HG03159 (cell line): ENCODE measurements at regions not wholly inside any gene's neighbourhood (a gene's known extent, or its start where the extent isn't known, plus 50 kb on each side); places are given as distances from the start of the nearest gene placed in this dataset.

ENCODE experiments used
- ATAC-seq: cut with Tn5 transposase; IDR thresholded peaks from one replicate; pipeline ENCODE4 v1.9.1; 2021; ENCODE audit warnings: mild to moderate bottlenecking, moderate library complexity; ENCODE audit not compliant: unreplicated experiment

DNA sequence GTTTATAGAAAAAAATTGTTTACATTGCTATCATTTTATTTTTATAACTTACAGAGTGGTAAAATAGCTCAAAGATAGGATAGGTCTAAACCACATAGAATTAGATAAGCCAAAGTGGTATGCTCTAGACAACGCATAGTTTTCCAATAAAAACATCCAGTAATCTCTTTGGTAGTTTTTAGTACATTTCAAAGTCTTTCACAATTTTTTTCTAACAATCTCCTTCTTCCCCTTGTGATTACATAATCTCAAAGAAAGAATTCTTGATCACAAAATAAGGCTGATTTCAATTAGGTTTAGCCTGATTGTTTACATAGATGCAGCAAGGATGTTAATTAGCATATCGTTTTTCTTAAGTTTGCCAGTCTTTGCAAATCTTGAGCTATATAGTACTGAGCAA lies 460.0 kb downstream of the FUT8 start:
- no peak for ATAC-seq

DNA sequence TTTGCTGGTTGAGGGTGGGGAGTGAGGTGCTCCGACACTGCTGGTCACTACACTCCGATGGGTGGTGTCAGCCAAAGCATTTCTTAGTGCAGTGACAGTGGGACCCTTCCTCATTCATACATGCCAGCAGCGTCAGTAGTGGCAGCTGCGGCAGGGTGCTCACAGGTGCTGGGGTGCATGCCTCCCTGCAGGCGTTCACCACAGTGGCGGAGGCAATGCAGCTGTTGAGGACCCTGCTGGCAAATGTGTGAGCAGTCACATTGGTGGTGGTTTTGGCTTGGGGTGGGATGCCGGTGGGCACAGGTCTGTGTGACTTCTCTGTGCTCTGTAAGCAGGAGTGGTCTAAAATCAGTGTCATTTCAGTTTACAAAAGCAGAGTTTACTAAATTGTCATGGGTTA lies 464.6 kb downstream of the FUT8 start:
- ATAC-seq, result no peak

DNA sequence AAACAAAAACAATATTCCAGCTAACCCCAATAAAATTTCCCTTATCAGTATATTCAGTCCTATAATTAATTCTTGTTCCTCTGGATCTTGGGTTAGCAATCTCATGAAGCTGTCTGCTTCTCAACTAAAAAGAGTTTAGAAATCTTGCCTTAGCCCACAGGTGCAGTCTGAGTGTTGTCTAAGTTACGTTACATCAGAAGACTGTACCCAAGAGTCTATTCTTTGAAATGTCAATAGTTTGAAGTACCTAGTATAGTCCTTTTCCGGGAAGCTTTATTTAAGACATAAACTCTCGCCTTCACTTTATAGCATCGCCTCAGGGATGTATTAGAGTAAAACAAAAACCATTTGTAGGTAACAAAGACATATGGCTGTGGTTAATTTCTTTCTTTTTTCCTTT lies 465.1 kb downstream of the FUT8 start:
- no peak for ATAC-seq

DNA sequence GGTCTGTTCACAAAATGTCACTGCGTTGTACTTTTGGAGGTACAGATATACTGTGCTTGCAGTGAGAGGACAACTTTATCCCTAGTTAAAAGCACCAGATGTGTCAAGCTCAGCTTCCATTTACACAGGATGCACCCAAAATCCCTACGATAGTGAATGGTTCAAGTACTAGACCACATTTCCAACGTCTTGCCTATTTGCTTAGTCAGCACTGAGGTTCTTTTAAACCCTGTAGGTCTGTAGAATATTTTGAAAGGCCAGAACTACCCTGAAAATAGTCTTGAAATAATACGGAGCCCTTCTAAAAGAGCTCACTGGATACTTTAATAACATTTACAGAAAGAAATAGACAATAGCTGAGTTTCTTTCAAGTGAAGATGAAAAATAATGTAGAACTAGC lies 466.1 kb downstream of the FUT8 start:
- ATAC-seq, result no peak

DNA sequence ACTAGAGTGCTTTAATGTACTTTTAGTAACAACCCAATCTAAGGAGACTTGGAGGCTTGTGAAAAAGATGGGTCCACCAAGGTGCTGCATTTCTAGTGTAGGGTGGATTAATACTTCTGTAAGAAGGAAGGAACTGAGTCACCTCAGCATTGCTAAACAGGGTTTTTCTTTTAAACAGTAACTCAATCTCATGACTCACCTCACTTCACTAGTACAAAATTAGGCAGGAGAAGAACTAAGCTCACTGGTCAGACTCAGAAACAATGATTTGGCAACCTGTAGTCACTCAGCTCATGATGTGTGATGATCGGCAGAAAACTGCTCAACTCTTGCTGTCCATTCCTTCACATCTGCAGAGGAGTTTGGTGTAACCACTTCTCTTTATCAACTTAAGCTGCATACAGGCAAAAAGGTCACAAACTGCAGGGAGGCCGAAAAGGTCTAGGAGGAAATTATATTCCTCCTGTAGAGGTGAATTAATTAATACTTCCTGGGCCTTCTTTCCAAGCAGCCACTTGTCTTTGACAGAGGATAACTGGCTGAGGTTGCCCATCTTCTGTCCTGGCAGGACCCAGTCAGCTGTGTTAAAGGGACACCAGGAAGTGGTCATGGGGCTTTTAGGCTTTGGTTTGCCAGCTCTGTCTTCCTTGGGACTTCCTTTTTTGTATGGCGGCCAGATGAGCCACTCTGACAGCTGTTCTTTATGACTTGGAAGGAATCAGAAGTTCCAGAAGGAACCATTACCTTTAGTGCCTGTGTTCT lies 466.9 kb downstream of the FUT8 start:
- no peak for ATAC-seq

DNA sequence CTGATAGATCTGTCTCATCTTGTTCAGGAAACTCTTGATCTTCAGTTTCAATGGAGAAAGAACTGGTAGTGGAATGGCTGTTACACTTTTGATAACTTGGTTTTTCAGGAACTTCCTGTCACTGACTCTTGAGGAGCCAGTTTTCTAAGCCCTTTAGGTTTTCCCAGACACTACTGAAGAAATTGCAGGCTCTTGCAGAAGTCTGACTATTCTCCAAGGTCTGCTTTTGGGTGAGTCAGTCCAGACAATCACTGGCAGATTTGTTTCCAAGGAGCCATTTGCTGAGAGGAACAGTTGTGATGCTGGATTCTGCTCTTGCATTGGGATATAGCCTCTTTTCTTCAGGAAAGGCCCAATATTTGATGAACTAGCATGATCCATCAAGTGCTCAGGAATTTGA lies 468.0 kb downstream of the FUT8 start:
- ATAC-seq, result no peak

DNA sequence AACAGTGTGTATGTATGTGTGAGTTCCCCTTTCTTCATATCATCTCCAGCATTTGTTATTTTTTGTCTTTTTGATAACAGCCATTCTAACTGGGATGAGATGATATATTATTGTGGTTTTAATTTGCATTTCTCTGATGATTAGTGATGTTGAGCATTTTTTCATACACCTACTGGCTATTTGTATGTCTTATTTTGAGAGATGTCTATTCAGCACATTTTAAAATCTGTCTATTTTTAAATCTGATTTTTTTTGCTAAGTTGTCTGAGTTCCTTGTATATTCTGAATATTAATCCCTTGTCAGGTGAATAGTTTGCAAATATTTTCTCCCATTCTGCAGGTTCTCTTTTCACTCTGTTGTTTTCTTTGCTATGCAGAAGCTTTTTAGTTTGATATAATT lies 469.1 kb downstream of the FUT8 start:
- no peak for ATAC-seq

DNA sequence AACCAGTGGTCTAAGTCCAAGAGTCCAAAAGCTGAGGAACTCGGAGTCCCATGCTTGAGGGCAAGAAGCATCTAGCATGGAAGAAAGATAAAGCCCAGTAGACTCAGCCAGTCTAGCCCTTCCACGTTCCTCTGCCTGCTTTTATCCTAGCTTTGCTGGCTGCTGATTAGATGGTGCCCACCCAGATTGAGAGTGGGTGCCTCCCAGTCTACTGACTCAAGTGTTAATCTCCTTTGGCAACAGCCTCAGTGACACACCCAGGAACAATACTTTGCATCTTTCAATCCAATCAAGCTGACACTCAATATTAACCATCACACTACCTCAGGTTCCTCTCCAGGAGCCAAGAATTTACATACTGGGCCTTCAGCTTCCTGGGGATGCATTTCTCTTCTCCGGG lies 476.1 kb downstream of the FUT8 start:
- ATAC-seq, result no peak

DNA sequence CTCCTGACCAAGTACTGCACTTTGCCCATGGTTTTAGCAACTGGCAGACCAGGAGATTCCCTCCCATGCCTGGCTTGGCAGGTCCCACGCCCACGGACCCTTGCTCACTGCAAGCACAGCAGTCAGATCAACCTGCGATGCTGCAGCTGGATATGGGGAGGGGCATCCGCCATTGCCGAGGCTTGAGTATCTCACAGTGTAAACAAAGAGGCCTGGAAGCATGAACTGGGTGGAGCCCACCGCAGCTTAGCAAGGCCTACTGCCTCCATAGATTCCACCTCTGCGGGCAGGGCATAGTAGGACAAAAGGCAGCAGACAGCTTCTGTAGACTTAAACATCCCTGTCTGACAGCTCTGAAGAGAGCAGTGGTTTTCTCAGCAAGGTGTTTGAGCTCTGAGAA lies 479.8 kb downstream of the FUT8 start:
- no peak for ATAC-seq

DNA sequence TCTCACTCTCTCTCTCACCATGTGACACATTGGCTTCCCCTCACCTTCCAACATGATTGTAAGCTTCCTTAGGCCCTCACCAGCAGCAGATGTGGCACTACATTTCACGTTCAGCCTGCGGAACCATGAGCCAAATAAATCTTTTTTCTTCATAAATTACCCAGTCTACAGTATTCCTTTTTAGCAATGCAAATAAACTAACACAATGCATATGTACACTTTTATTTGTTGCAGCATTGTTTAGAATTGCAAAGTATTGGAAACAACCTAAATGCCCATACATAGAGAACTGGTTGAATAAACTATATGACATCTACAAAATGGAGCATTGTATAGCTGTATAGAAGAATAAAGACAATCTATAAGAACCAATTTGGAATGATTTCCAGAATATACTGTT lies 487.6 kb downstream of the FUT8 start:
- ATAC-seq, result no peak

DNA sequence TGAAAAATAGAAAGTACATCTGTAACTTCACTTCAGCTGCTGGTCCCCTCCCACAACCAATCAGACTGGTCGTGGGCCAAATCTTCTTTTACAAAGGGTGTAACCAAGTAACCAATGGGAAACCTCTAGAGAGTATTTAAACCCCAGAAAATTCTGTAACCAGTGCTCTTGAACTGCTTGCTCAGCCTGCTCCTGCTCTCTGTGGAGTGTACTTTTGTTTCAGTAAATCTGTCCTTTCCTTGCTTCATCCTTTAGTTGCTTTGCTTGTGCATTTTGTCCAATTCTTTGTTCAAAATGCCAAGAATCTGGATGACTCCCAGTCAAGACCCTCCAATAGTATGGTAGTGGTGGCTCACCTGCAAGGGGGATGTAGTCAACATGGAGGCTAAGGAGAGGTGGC lies 489.1 kb downstream of the FUT8 start:
- no peak for ATAC-seq

DNA sequence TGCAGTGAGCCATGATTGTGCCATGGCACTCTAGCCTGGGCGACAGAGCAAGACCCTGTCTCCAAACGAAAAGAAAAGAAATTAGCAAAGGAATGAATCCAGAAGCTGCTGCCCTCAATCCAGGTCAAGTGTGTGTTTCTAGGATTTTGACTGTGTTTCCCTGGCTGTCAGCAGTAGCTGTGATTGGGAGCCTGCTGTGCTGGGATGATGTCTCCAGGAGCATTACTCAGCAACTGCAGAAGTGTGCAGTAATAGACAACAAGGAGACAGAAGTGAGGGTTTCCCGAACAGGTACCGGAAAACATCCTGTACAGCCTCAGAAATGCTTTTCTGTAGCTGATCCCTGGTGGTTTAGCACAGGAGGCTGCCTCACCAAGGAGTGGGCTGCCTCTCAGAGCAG lies 492.5 kb downstream of the FUT8 start:
- no peak for ATAC-seq

DNA sequence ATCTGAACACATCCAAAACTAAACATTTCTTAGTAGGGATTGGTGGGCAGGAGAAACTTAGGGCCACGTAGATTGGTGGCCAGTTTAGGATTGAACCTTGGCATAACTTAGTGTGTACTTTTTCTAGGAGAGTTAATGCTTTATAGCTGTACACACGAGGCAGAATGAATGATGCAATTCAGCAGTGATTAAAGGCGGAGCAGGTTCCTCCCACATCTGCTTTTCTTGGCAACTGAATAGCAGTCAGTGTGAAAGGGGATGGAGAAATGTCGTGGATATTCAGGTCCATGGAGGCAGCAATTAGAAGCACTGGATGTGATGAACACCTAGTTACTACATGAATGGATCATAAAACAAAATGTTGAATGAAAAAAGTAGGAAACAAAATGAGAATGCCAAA lies 493.8 kb downstream of the FUT8 start:
- ATAC-seq, result no peak

DNA sequence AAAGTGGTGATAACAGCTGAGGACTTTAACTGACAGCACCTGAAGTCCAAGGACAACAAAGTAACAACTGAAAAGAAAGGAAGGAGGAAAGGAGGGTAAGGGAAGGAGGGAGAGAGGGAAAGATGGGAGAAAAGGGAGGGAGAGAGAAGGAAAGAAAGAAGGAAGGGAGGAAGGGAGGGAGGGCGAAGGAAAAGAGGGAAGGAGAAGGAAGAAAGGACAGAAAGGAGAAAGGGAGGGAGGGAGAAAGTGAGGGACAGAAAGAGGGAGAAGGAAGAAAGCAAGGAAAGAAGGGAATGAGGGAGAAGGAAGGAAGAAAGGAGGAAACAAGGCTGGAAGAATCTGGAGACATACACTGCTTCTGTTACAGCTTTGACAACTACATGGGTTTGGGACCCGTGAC lies 494.4 kb downstream of the FUT8 start:
- ATAC-seq, result no peak

DNA sequence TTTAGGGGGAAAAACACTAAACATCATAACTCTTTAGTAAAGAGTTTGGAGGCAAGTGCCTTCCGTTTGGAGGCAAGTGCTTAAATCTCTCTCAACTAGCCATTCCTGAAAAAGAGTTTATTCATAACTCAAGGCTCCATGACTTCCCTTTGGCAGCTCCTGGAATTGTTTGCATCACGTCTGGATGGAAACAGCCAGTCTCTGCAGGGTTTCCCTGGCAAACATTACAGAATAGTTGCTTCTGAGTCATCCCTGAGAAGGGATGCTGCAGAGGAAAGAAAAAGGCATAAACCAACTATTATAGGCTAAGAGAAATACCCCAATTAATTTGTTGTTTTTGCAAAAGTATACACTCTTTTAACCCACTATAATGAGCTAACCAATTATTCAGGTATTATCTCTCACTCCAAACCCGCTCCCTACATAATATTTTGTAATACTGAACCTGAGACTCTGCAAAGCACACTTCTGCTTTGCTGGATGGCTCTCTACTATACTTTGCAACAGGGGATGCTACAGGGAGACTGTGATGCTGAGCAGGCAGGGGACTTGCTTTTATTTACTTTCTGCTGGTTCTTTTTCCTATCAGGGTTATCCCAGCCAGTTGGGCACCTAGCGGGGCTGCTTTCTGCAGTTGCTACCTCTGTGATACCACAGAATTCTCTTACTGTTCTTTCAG lies 497.7 kb downstream of the FUT8 start:
- no peak for ATAC-seq

DNA sequence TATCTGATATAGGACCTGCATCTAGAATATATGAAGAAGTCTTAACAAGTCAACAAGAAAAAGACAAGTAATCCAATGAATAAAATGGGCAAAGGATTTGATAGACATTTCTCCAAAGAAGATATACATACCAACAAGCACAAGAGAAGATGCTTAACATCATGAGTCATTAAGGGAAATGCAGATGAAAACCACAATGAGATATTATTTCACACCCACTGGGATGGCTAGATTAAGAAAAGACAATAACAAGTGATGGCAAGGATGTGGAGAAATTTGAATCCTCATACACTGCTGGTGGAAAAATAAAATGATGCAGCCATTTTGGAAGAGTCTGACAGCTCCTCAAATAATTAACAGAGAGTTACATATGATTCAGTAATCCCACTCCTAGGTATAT lies 502.6 kb downstream of the FUT8 start:
- ATAC-seq, result no peak

DNA sequence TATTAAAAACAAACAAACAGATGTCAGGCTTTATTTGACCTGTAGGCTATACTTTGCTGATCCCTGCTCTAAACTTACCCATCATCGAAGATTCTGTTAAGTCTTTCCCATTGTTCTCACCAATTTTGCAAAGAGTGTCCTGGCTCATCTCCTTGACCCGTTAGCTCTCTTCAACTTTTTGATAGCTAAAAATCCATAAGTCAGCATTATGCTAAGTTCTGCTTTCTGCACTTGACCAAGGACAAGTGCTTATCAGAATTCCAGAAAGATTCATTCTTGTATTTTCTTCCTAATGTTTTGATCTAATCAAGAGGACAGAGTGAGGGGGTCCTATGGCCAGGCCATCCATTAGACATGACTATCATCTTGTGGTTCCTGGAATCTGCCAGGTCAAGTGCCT lies 503.5 kb downstream of the FUT8 start:
- no peak for ATAC-seq

DNA sequence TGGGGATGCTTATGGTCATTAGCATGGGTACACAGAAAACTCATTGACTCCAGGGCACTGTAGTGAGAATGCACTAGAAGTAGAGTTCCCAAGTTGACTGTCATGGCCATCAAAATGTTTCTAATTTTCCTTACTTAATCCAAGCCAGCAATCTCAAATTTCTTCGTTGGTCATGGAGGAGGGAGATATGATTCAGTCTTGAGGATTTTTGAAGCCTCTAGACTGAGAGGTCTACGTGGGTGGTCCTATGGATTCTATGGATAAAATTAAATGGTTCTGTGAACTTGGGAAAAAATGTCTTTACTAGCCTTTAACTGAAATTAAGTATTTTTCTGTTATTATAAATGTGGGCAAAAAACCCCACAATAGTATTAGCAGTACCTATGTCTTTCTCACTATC lies 508.5 kb downstream of the FUT8 start:
- ATAC-seq, result no peak

DNA sequence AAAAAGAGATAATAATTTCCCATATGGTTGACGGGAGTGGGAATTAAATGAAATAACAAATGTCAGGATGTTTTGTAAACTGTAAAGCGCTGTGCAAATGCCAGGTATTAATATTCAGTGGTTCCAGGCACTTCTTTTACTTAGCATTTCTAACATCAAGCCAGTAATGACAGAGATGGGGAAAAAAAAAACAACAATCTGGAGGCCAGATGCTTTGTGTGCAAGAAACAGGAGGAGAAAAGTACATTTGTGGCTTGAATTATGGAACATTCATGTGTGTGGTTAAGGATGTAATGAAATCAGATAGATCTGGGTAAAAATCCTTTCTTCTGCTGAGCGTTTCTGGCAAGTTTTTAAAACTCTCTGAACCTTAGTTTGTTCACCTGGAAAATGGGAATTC lies 509.6 kb downstream of the FUT8 start:
- no peak for ATAC-seq

DNA sequence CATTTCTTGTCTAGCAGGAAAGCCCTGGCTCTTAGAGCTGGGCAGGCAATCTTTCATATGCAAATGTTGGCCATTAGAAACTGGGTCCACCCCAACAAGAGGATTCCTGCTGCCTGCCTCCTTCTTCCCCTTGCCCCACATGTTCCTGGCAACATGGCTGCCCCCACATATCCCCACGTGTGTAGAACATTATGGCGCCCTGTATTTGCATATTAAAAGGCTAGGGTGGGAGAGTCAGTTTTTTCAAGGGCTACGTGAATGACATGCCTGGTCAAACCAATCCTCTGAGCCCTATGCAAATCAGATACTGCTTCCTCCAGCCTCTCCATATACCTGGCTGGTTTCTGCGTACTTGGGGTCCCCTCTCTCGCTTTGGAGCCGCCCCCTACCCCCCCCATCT lies 514.0 kb downstream of the FUT8 start:
- ATAC-seq, result no peak

DNA sequence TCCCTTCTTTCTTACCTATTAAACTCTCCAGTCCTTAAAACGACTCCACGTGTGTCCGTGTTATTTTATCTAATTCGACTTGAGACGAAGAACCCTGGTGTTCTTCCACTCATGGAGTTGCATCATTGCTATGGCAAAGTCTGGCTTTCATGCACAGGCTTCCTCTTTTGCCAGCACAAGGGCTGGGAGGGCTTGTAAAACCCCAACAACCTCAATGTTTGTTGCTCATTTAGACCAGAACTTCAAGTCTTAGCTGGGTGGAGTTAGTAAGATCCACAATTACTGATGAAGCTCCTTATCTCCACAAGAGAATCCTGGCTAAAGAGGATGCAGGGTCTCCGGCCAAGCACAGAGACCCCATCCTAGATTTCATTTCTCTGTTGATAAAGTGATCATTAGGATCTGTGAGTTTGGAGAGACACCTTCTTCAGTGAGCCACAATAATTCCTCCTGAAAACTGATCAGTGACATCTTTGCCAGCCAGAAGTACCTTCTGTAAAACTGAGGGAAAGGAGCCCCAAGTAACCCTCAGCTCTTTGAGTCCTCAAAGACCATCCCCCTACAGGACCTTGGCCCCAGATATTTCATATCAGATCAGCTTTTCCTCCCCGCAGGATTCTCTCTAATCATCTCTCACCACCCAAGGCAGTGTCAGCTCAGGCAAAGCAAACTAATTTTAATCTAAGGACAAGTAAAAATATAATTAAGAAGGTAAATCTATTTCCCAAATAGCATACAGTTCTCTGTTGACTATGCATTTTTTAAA lies 514.6 kb downstream of the FUT8 start:
- no peak for ATAC-seq

DNA sequence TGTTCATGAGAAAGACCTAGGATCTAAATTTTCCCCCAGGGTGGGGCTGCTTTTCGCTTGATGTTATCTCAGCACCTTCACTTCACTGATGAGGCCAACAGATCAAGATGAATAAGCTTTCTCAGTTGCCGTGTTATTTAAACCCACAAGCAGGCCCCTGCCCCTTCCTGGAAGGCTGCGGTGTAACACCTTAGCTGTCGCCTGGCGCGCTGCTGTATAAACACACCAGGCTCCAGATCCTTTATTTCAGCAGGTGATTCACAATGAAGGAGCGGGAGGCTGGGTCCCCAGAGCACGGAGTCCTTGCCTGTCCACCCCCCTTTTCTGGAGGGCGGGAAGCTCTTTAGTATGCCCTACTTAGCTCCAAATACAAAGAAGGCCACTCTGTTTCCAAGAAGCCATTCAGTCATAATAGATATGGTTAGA lies 515.4 kb downstream of the FUT8 start:
- no peak for ATAC-seq
